CD4-positive, alpha-beta T cell treated with Interleukin-15 for 1 hour (primary cell): ENCODE measurements at regions not wholly inside any gene's neighbourhood (a gene's known extent, or its start where the extent isn't known, plus 50 kb on each side); places are given as distances from the start of the nearest gene placed in this dataset.
"Not testable (repeated sequence)": the region's sequence is repeated elsewhere in the genome, so short reads cannot be mapped to it uniquely, and the experiment has no call there.

ENCODE experiments used
- DNase-seq: peaks from one replicate; pipeline ENCODE4 v3.0.0-alpha.2; 2020

- DNase-seq: no peak
These were observed 166.6 kb upstream of the HMGA2 start for GRCh38 chr12:65657635-65658034.

GRCh38 chr12:65658360-65658759 lies 165.9 kb upstream of the HMGA2 start:
- no peak for DNase-seq

GRCh38 chr12:65659681-65660080 lies 164.6 kb upstream of the HMGA2 start:
- no peak for DNase-seq

GRCh38 chr12:65660096-65660495 lies 164.2 kb upstream of the HMGA2 start:
- no peak for DNase-seq

- no peak for DNase-seq
These were observed 163.4 kb upstream of the HMGA2 start for GRCh38 chr12:65660836-65661235.

GRCh38 chr12:65662590-65662989 lies 161.7 kb upstream of the HMGA2 start:
- no peak for DNase-seq

GRCh38 chr12:65663097-65663496 lies 161.2 kb upstream of the HMGA2 start:
- DNase-seq: no peak

- DNase-seq: no peak
These were observed 160.6 kb upstream of the HMGA2 start for GRCh38 chr12:65663648-65664047.

- no peak for DNase-seq
These were observed 159.5 kb upstream of the HMGA2 start for GRCh38 chr12:65664715-65665250.

GRCh38 chr12:65665817-65666216 lies 158.5 kb upstream of the HMGA2 start:
- DNase-seq: no peak

GRCh38 chr12:65666876-65667275 lies 157.4 kb upstream of the HMGA2 start:
- no peak for DNase-seq

- no peak for DNase-seq
These were observed 156.4 kb upstream of the HMGA2 start for GRCh38 chr12:65667932-65668331.

GRCh38 chr12:65668981-65669695 lies 155.1 kb upstream of the HMGA2 start:
- DNase-seq: no peak

- DNase-seq: no peak
These were observed 153.5 kb upstream of the HMGA2 start for GRCh38 chr12:65670775-65671174.

GRCh38 chr12:65672441-65672840 lies 151.8 kb upstream of the HMGA2 start:
- no peak for DNase-seq

- DNase-seq: no peak
These were observed 151.1 kb upstream of the HMGA2 start for GRCh38 chr12:65673156-65673690.

- DNase-seq: no peak
These were observed 150.6 kb upstream of the HMGA2 start for GRCh38 chr12:65673732-65674131.

- DNase-seq: no peak
These were observed 149.1 kb upstream of the HMGA2 start for GRCh38 chr12:65675141-65675621.

GRCh38 chr12:65678172-65678571 lies 146.1 kb upstream of the HMGA2 start:
- not testable (repeated sequence) for DNase-seq

- DNase-seq: no peak
These were observed 143.1 kb upstream of the HMGA2 start for GRCh38 chr12:65681226-65681625.

- DNase-seq: no peak
These were observed 142.2 kb upstream of the HMGA2 start for GRCh38 chr12:65682112-65682511.

- DNase-seq: no peak
These were observed 139.4 kb upstream of the HMGA2 start for GRCh38 chr12:65684906-65685305.

GRCh38 chr12:65685514-65685913 lies 138.8 kb upstream of the HMGA2 start:
- DNase-seq: no peak

GRCh38 chr12:65689508-65689907 lies 134.8 kb upstream of the HMGA2 start:
- DNase-seq: no peak

GRCh38 chr12:65690477-65690876 lies 133.8 kb upstream of the HMGA2 start:
- DNase-seq: no peak
